B cell (primary cell): ENCODE measurements at regions not wholly inside any gene's neighbourhood (a gene's known extent, or its start where the extent isn't known, plus 50 kb on each side); places are given as distances from the start of the nearest gene placed in this dataset.

ENCODE experiments used
- ATAC-seq: fragments of 200-7000 bp; cut with Tn5 transposase; one replicate; pipeline ENCODE4 v1.10.0; 2021; ENCODE audit warnings: low read depth, mild to moderate bottlenecking, moderate number of reproducible peaks, moderate library complexity
- CTCF ChIA-PET: fragments of 350-600 bp; sonication (Branson Sonifier 250); formaldehyde crosslinking; loops from one replicate; lab custom pipeline; 2021; ENCODE audit warnings: antibody characterized with exemption, inconsistent platforms; lab: Charles Lee
- POLR2A ChIA-PET: fragments of 350-600 bp; sonication (Branson Sonifier 250); formaldehyde crosslinking; loops from one replicate; lab custom pipeline; 2021; ENCODE audit warnings: antibody characterized with exemption; lab: Charles Lee
- DNase-seq: peaks from one replicate; pipeline ENCODE4 v3.0.0; 2013
- H2AFZ ChIP-seq: 2 replicates; pipeline ENCODE4 v1.6.1; 2012; ENCODE audit warnings: mild to moderate bottlenecking, low read depth, low read length; ENCODE audit not compliant: insufficient read depth, poor library complexity, severe bottlenecking
- H3K27ac ChIP-seq, 2 donors: 1 replicate in 1 of 2; 2 replicates in 1 of 2; pipeline ENCODE4 v1.5.1; 2012 to 2013; ENCODE audit warnings: low read length in 2 of 2, mild to moderate bottlenecking in 2 of 2, moderate library complexity in 1 of 2
- H3K27me3 ChIP-seq, 4 experiments: fragments of 200-600 bp in 1 of 4; sonication (generic) in 1 of 4; replicated peaks in 1 of 4; 1 replicate in 2 of 4; 2 replicates in 2 of 4; pipeline versions ENCODE4 v1.6.1 to v1.7.0; 2013 to 2016; ENCODE audit warnings: low read length in 3 of 4, mild to moderate bottlenecking in 2 of 4, mixed read lengths in 1 of 4, moderate library complexity in 1 of 4; ENCODE audit not compliant: insufficient read depth in 4 of 4, control insufficient read depth in 3 of 4; ENCODE audit errors: control extremely low read depth in 1 of 4
- H3K36me3 ChIP-seq, 2 experiments: replicated peaks in 1 of 2; 1 replicate in 1 of 2; 2 replicates in 1 of 2; pipeline versions ENCODE4 v1.6.1 to v1.7.1; 2013; ENCODE audit warnings: low read length in 1 of 2; ENCODE audit not compliant: insufficient read depth in 2 of 2, control insufficient read depth in 1 of 2; ENCODE audit errors: control extremely low read depth in 1 of 2, extremely low read depth in 1 of 2
- H3K4me1 ChIP-seq, 2 donors: fragments of 200-600 bp in 1 of 2; sonication (generic) in 1 of 2; 1 replicate in 1 of 2; 2 replicates in 1 of 2; pipeline versions ENCODE4 v1.5.1 to v1.6.1; 2013 to 2017; ENCODE audit warnings: low read length in 2 of 2; ENCODE audit not compliant: control insufficient read depth in 2 of 2, insufficient read depth in 2 of 2
- H3K4me2 ChIP-seq: replicated peaks from 2 replicates; pipeline ENCODE3; 2012; ENCODE audit warnings: mild to moderate bottlenecking, low read depth, low read length; ENCODE audit not compliant: poor library complexity, severe bottlenecking
- H3K4me3 ChIP-seq, 5 experiments: fragments of 200-600 bp in 1 of 5; sonication (generic) in 1 of 5; 1 replicate in 3 of 5; 2 replicates in 2 of 5; pipeline versions ENCODE4 v1.5.1 to v1.7.0; 2011 to 2016; ENCODE audit warnings: low read length in 4 of 5, mild to moderate bottlenecking in 4 of 5, low read depth in 2 of 5, control low read depth in 1 of 5, moderate library complexity in 1 of 5; ENCODE audit not compliant: insufficient read depth in 1 of 5; ENCODE audit errors: control extremely low read depth in 1 of 5, extremely low read depth in 1 of 5
- H3K79me2 ChIP-seq: fragments of 200-600 bp; sonication (generic); one replicate; pipeline ENCODE4 v1.6.0; 2016; ENCODE audit warnings: low read length; ENCODE audit not compliant: control insufficient read depth, insufficient read depth
- H3K9ac ChIP-seq: fragments of 200-600 bp; sonication (generic); 2 replicates; pipeline ENCODE4 v1.6.1; 2017; ENCODE audit warnings: mild to moderate bottlenecking, low read length, moderate library complexity
- H3K9me3 ChIP-seq, 3 donors: one replicate each; pipeline versions ENCODE4 v1.6.1 to v1.7.1; 2013; ENCODE audit warnings: low read length in 2 of 3; ENCODE audit not compliant: control insufficient read depth in 2 of 3, insufficient read depth in 1 of 3; ENCODE audit errors: control extremely low read depth in 1 of 3
- H4K20me1 ChIP-seq: 2 replicates; pipeline ENCODE4 v1.6.0; 2012; ENCODE audit warnings: mild to moderate bottlenecking, low read length; ENCODE audit not compliant: insufficient read depth, control insufficient read depth, poor library complexity, severe bottlenecking
- H3K27ac Mint-ChIP-seq: one replicate; pipeline ENCODE4 v1.8.0; 2021; ENCODE audit warnings: mixed read lengths
- H3K27me3 Mint-ChIP-seq: one replicate; pipeline ENCODE4 v1.8.0; 2021; ENCODE audit warnings: mixed read lengths
- H3K4me1 Mint-ChIP-seq: one replicate; pipeline ENCODE4 v1.8.0; 2021; ENCODE audit warnings: mixed read lengths
- H3K4me3 Mint-ChIP-seq: one replicate; pipeline ENCODE4 v1.8.0; 2021; ENCODE audit warnings: mixed read lengths
- H3K9me3 Mint-ChIP-seq: one replicate; pipeline ENCODE4 v1.8.0; 2022; ENCODE audit warnings: mixed read lengths; ENCODE audit not compliant: insufficient read depth
- CTCF ChIP-seq: fragments of 200-600 bp; IDR thresholded peaks from one replicate; pipeline ENCODE4 v1.8.0; 2022; ENCODE audit warnings: antibody characterized with exemption, mild to moderate bottlenecking
- EZH2 ChIP-seq: IDR thresholded peaks from 2 replicates; pipeline ENCODE4 v1.6.1; 2012; ENCODE audit warnings: borderline replicate concordance, low read depth, mild to moderate bottlenecking, moderate library complexity, low read length; ENCODE audit not compliant: insufficient read depth, poor library complexity, severe bottlenecking
- WGBS: methylation state at CpG from one replicate; pipeline ENCODE4 v1.1.5; 2013; ENCODE audit warnings: missing lambda C conversion rate; ENCODE audit not compliant: insufficient coverage; 5-methylcytosine and 5-hydroxymethylcytosine counted together
- intact Hi-C: fragments of 100-400 bp; cut with micrococcal nuclease; formaldehyde crosslinking; loops from one replicate; pipeline ENCODE4 v1.10.0; 2022

GRCh38 chr1:29833581-29833980 is 597.3 kb downstream of the PTPRU start:
- Mint-ChIP-seq H3K27me3 (peaks cover 5% of the 10 kb centered on the region), H3K9me3 (no peaks in the 10 kb centered on the region), H3K27ac (no peak overlapping the region), H3K4me3 (no peak overlapping the region), H3K4me1 (no peaks in the 10 kb centered on the region)
- Histone ChIP-seq H3K9me3 (no peaks in the 10 kb centered on the region), H3K4me1 (no peaks in the 10 kb centered on the region), H3K27me3 (no peaks in the 10 kb centered on the region), H3K4me3 (no peak overlapping the region), H3K79me2 (no peaks in the 10 kb centered on the region), H4K20me1 (no peaks in the 10 kb centered on the region), H2AFZ (no peak overlapping the region), H3K4me2 (no peak overlapping the region), H3K9ac (no peak overlapping the region), H3K36me3 (no peaks in the 10 kb centered on the region), H3K27ac (no peak overlapping the region)
- ChIA-PET POLR2A (no interaction called here), CTCF (no interaction called here)
- intact Hi-C loops, result no loop called here
- WGBS, result 90% methylated on average over 4 of the region's 6 CpGs
- ATAC-seq (no peak), DNase-seq (no peak)
- TF ChIP-seq EZH2, result no peak
- no peak for TF ChIP-seq CTCF

- Mint-ChIP-seq H3K27me3 (peaks cover 6% of the 10 kb centered on the region), H3K27ac (no peak overlapping the region), H3K4me3 (no peak overlapping the region), H3K9me3 (no peaks in the 10 kb centered on the region), H3K4me1 (no peaks in the 10 kb centered on the region)
- TF ChIP-seq CTCF (no peak), EZH2 (no peak)
- Histone ChIP-seq H3K4me1 (no peaks in the 10 kb centered on the region), H3K79me2 (no peaks in the 10 kb centered on the region), H3K4me2 (no peak overlapping the region), H3K9ac (no peak overlapping the region), H4K20me1 (no peaks in the 10 kb centered on the region), H3K27ac (no peak overlapping the region), H3K9me3 (no peaks in the 10 kb centered on the region), H3K27me3 (no peaks in the 10 kb centered on the region), H3K4me3 (no peak overlapping the region), H3K36me3 (no peaks in the 10 kb centered on the region), H2AFZ (no peak overlapping the region)
- intact Hi-C loops, result no loop called here
- POLR2A ChIA-PET, result no interaction called here
- WGBS, result 85% methylated on average over 4 of the region's 5 CpGs
- no peak for DNase-seq
- ATAC-seq, result no peak
- CTCF ChIA-PET, result no interaction called here
Observed at GRCh38 chr1:29832936-29833335, 596.6 kb downstream of the PTPRU start.
